ENCODE measurements at regions not wholly inside any gene's neighbourhood (a gene's known extent, or its start where the extent isn't known, plus 50 kb on each side); places are given as distances from the start of the nearest gene placed in this dataset.

DNA sequence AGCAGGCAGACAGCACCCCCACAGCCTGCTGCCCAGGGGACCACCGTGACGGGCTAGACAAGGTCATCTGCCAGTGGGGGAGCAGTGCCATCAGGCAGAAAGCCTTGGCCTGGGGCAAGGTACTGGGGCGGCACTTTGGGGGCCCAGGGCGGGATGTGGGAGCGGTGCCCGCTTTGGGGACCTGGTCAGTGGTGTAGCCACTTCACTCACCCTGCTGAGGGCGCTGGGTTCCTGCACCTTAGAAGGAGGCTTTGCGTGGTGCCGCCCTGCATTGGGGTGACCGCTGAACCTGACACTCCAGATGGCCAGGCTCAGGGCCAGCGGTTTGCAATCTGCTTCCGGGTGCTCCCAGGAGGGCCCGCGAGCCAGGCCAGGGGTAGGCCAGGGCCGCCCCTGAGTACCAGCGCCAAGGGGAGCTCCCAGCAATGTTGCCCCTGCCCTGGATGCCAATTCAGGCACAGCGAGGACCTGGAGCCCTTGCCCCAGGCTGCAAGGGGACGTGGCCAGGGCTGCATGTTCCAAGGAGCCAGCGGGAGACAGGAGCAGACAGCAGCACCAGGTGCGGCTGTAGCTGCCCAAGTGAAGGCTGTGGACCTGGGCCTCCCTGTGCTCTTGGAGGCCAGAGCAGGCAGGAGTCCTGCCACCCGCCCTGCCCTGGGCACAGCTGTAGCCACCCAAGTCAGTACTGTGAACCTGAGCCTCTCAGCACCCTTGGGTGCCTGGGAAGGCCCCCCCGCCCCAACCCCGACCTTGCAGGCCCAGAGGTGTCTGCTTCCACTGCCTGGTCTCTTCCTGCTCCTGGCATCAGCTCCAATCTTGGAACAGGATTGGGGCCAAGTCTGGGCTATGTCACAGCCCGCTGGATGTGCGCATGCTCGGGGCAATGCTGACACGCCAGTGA lies 550.7 kb downstream of the SLC6A15 start:
- Histone ChIP-seq H3K4me1 (no peaks in the 10 kb centered on the region), H3K4me3 (no peak overlapping the region), H3K27me3 (no peaks in the 10 kb centered on the region), H3K36me3 (no peaks in the 10 kb centered on the region), H3K27ac (no peak overlapping the region), H3K9me3 (no peaks in the 10 kb centered on the region)
- no peak for DNase-seq (ENCODE audit: low spot score in 2 of 2)
- TF ChIP-seq, protein P1, sequence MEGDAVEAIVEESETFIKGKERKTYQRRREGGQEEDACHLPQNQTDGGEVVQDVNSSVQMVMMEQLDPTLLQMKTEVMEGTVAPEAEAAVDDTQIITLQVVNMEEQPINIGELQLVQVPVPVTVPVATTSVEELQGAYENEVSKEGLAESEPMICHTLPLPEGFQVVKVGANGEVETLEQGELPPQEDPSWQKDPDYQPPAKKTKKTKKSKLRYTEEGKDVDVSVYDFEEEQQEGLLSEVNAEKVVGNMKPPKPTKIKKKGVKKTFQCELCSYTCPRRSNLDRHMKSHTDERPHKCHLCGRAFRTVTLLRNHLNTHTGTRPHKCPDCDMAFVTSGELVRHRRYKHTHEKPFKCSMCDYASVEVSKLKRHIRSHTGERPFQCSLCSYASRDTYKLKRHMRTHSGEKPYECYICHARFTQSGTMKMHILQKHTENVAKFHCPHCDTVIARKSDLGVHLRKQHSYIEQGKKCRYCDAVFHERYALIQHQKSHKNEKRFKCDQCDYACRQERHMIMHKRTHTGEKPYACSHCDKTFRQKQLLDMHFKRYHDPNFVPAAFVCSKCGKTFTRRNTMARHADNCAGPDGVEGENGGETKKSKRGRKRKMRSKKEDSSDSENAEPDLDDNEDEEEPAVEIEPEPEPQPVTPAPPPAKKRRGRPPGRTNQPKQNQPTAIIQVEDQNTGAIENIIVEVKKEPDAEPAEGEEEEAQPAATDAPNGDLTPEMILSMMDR (IDR thresholded peaks at IDR 0.05) = no peak
- TF ChIP-seq POLR2A (IDR thresholded peaks at IDR 0.05) = no peak
- WGBS, 2 donors = 91 to 93% methylated on average over 6 to 17 of the region's 27 CpGs

DNA sequence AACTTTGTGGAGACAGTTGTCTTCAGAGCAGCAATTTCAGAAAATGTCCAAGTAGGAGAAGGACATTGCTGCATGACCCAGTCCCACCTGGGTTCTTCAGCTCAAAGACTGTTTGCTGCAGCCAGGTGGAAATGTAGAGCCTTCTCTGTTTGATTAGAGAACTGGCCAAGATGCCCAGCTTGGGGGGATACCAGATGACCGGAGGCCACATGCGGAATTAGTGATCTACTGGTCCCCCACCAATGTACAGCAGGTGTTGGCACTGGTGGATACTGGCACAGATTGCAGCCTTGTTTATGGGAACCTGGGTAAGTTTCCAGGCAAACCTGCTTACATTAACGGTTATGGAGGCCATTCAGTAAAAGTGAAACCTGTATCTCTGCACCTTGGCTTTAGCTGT lies 555.3 kb downstream of the SLC6A15 start:
- TF ChIP-seq, protein P1 (IDR thresholded peaks at IDR 0.05) = no peak
- no peak for TF ChIP-seq EP300 (IDR thresholded peaks at IDR 0.05)
- no peak for TF ChIP-seq POLR2A (IDR thresholded peaks at IDR 0.05)

DNA sequence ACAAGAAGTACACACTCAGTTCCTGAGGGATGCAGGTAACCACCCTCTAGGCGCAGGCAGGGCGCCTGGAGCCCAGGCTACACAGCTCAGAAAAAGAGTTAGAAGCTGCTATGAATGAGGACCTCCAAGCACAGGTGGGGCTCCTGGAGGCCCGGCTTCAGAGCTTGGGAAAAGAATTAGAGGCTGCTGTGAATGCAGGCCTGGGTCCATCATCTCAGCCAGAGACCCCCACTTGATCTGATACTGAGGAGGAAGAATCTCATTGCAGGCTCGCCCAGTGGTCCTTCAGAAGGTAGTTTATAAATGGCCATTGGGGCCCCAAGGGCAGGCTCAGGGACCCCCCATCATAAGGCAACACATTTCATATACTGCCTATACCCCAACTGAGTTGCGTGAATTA lies 556.4 kb downstream of the SLC6A15 start:
- Histone ChIP-seq H3K9me3 (no peaks in the 10 kb centered on the region), H3K4me1 (no peaks in the 10 kb centered on the region), H3K4me3 (no peak overlapping the region), H3K36me3 (no peaks in the 10 kb centered on the region), H3K27ac (no peak overlapping the region), H3K27me3 (no peaks in the 10 kb centered on the region)
- 93 to 96% methylated on average over 5 of the region's 5 CpGs for WGBS, 2 donors
- no peak for DNase-seq (ENCODE audit: low spot score in 2 of 2)
- TF ChIP-seq POLR2A (IDR thresholded peaks at IDR 0.05) (no peak), EP300 (IDR thresholded peaks at IDR 0.05) (no peak)
- TF ChIP-seq, protein P1 (IDR thresholded peaks at IDR 0.05) = no peak

More for the DNA sequence above, 555.3 kb downstream of the SLC6A15 start:
- DNase-seq (ENCODE audit: low spot score in 2 of 2) = no peak
- Histone ChIP-seq H3K9me3 (no peaks in the 10 kb centered on the region), H3K27ac (no peak overlapping the region), H3K27me3 (no peaks in the 10 kb centered on the region), H3K36me3 (no peaks in the 10 kb centered on the region), H3K4me1 (no peaks in the 10 kb centered on the region), H3K4me3 (no peak overlapping the region)
- WGBS, 2 donors = 90 to 93% methylated on average over 3 of the region's 3 CpGs

DNA sequence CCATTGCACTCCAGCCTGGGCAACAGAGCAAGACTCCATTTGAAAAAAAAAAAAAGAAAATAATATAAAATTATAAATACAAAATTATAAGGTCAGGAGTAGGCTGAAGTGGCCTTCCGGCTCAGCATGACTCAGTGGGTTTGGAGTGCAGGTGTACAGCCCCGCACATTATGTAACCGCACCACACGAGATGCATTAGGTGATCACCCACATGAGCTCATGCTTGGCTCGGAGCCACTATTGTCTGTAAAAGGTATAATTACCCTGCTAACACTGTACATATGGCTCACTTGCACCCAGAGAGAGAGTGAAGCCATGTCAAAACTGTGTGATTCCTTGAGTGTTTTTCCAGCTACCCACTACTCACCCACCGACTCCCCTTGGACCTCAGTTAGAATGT lies 557.0 kb downstream of the SLC6A15 start:
- no peaks in the 10 kb centered on the region for H3K4me1 ChIP-seq
- DNase-seq (ENCODE audit: low spot score in 2 of 2) = no peak
- no peak overlapping the region for H3K27ac ChIP-seq
- WGBS, 2 donors = 80 to 87% methylated on average over 6 of the region's 6 CpGs
- H3K36me3 ChIP-seq = no peaks in the 10 kb centered on the region
- TF ChIP-seq EP300 (IDR thresholded peaks at IDR 0.05) (no peak), POLR2A (IDR thresholded peaks at IDR 0.05) (no peak)
- TF ChIP-seq, protein P1 (IDR thresholded peaks at IDR 0.05) = no peak
- no peak overlapping the region for H3K4me3 ChIP-seq
- H3K9me3 ChIP-seq = no peaks in the 10 kb centered on the region
- H3K27me3 ChIP-seq = no peaks in the 10 kb centered on the region

DNA sequence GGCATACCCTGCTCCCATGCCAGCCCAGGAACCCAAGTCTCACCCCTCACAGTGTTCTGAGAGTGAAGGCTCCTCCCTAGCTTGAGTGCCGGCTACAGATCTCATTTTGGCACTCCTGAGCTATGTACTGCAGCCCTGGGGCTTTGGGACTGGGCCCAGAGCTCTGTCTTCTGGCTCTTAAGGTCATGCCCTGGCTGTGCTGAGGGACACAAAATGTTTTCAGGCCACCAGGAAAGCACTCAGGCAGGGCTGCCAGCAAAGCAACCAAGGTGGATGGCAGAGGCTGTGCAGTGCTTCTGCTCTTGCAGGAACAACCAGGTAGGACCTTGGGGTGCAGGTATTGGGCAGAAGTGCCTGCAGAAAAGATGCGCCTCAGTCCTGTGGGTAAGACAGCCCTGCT lies 564.0 kb downstream of the SLC6A15 start:
- H3K36me3 ChIP-seq = no peaks in the 10 kb centered on the region
- WGBS, 2 donors = 47 to 100% methylated on average over 2 of the region's 2 CpGs
- no peak for DNase-seq (ENCODE audit: low spot score in 2 of 2)

More for the DNA sequence above, 564.0 kb downstream of the SLC6A15 start:
- TF ChIP-seq, protein P1 (IDR thresholded peaks at IDR 0.05) = no peak
- no peak for TF ChIP-seq POLR2A (IDR thresholded peaks at IDR 0.05)
- no peak for TF ChIP-seq EP300 (IDR thresholded peaks at IDR 0.05)
- Histone ChIP-seq H3K27me3 (no peaks in the 10 kb centered on the region), H3K9me3 (peaks cover 0 to 8% (median 0%) of the 10 kb centered on the region in 4 donors), H3K4me1 (no peaks in the 10 kb centered on the region), H3K4me3 (no peak overlapping the region), H3K27ac (no peak overlapping the region)
